GM21526 (cell line): ENCODE measurements at regions not wholly inside any gene's neighbourhood (a gene's known extent, or its start where the extent isn't known, plus 50 kb on each side); places are given as distances from the start of the nearest gene placed in this dataset.
A peak's percentile ranks its signal among the peaks of the same experiment; 100 is the strongest.
"Not testable (repeated sequence)": the region's sequence is repeated elsewhere in the genome, so short reads cannot be mapped to it uniquely, and the experiment has no call there.

Experiments used
- ATAC-seq: cut with Tn5 transposase; IDR thresholded peaks from one replicate; pipeline ENCODE4 v1.9.1; 2021; ENCODE audit warnings: moderate library complexity; ENCODE audit not compliant: unreplicated experiment, low FRiP score

GRCh38 chr1:213621077-213621476 is 366.7 kb upstream of the PROX1 start:
- ATAC-seq, result no peak

GRCh38 chr1:213622365-213623063 is 365.3 kb upstream of the PROX1 start:
- ATAC-seq, result peak; percentile 80

- ATAC-seq, result peak; percentile 28
These were observed 364.6 kb upstream of the PROX1 start for GRCh38 chr1:213623064-213623581.

- ATAC-seq, result no peak
These were observed 363.9 kb upstream of the PROX1 start for GRCh38 chr1:213623862-213624261.

- ATAC-seq, result not testable (repeated sequence)
These were observed 351.0 kb upstream of the PROX1 start for GRCh38 chr1:213636778-213637177.

- ATAC-seq, result no peak
These were observed 346.5 kb upstream of the PROX1 start for GRCh38 chr1:213641312-213641711.

- ATAC-seq, result no peak
These were observed 344.4 kb upstream of the PROX1 start for GRCh38 chr1:213643360-213643759.

- ATAC-seq, result no peak
These were observed 339.7 kb upstream of the PROX1 start for GRCh38 chr1:213647864-213648650.

- ATAC-seq, result no peak
These were observed 338.4 kb upstream of the PROX1 start for GRCh38 chr1:213649373-213649772.

- ATAC-seq, result no peak
These were observed 337.2 kb upstream of the PROX1 start for GRCh38 chr1:213650603-213651002.

- ATAC-seq, result no peak
These were observed 336.7 kb upstream of the PROX1 start for GRCh38 chr1:213651077-213651476.

GRCh38 chr1:213652109-213652508 is 335.7 kb upstream of the PROX1 start:
- no peak for ATAC-seq

GRCh38 chr1:213656039-213656438 is 331.7 kb upstream of the PROX1 start:
- ATAC-seq, result no peak

GRCh38 chr1:213656503-213656902 is 331.3 kb upstream of the PROX1 start:
- no peak for ATAC-seq

GRCh38 chr1:213657013-213657412 is 330.8 kb upstream of the PROX1 start:
- ATAC-seq, result no peak

- no peak for ATAC-seq
These were observed 329.9 kb upstream of the PROX1 start for GRCh38 chr1:213657879-213658278.

GRCh38 chr1:213658457-213658856 is 329.3 kb upstream of the PROX1 start:
- no peak for ATAC-seq

- no peak for ATAC-seq
These were observed 327.9 kb upstream of the PROX1 start for GRCh38 chr1:213659580-213660547.

- ATAC-seq, result no peak
These were observed 326.5 kb upstream of the PROX1 start for GRCh38 chr1:213661302-213661701.

GRCh38 chr1:213666113-213666512 is 321.7 kb upstream of the PROX1 start:
- ATAC-seq, result no peak

- no peak for ATAC-seq
These were observed 320.9 kb upstream of the PROX1 start for GRCh38 chr1:213666922-213667321.
